ENCODE measurements at regions not wholly inside any gene's neighbourhood (a gene's known extent, or its start where the extent isn't known, plus 50 kb on each side); places are given as distances from the start of the nearest gene placed in this dataset.

GRCh38 chr5:38756068-38756467, 89.7 kb upstream of the OSMR start:
- no peak for TF ChIP-seq CTCF (IDR thresholded peaks at IDR 0.05; ENCODE audit: low read depth, low read length, missing control alignments)
- H3K4me3 ChIP-seq (ENCODE audit: low read depth, low read length): no peak overlapping the region
- DNase-seq (ENCODE audit: low read depth): no peak

- TF ChIP-seq CTCF (IDR thresholded peaks at IDR 0.05; ENCODE audit: low read depth, low read length, missing control alignments): no peak
- H3K4me3 ChIP-seq (ENCODE audit: low read depth, low read length): no peak overlapping the region
- no peak for DNase-seq (ENCODE audit: low read depth)
Measured at GRCh38 chr5:38757451-38758245, 88.2 kb upstream of the OSMR start.

GRCh38 chr5:38758774-38759600, 86.8 kb upstream of the OSMR start:
- DNase-seq (ENCODE audit: low read depth): no peak
- no peak overlapping the region for H3K4me3 ChIP-seq (ENCODE audit: low read depth, low read length)
- no peak for TF ChIP-seq CTCF (IDR thresholded peaks at IDR 0.05; ENCODE audit: low read depth, low read length, missing control alignments)

GRCh38 chr5:38764937-38765391, 80.8 kb upstream of the OSMR start:
- no peak overlapping the region for H3K4me3 ChIP-seq (ENCODE audit: low read depth, low read length)
- DNase-seq (ENCODE audit: low read depth): no peak
- no peak for TF ChIP-seq CTCF (IDR thresholded peaks at IDR 0.05; ENCODE audit: low read depth, low read length, missing control alignments)

- no peak for DNase-seq (ENCODE audit: low read depth)
- no peak overlapping the region for H3K4me3 ChIP-seq (ENCODE audit: low read depth, low read length)
- no peak for TF ChIP-seq CTCF (IDR thresholded peaks at IDR 0.05; ENCODE audit: low read depth, low read length, missing control alignments)
Measured at GRCh38 chr5:38765399-38765861, 80.4 kb upstream of the OSMR start.

GRCh38 chr5:38766151-38766550, 79.7 kb upstream of the OSMR start:
- no peak for DNase-seq (ENCODE audit: low read depth)
- TF ChIP-seq CTCF (IDR thresholded peaks at IDR 0.05; ENCODE audit: low read depth, low read length, missing control alignments): no peak
- H3K4me3 ChIP-seq (ENCODE audit: low read depth, low read length): no peak overlapping the region

Data from GM12864 (cell line).